ENCODE measurements at regions not wholly inside any gene's neighbourhood (a gene's known extent, or its start where the extent isn't known, plus 50 kb on each side); places are given as distances from the start of the nearest gene placed in this dataset.

GRCh38 chr6:71537717-71538116 is 249.1 kb downstream of the OGFRL1 start:
- TF ChIP-seq MAX (IDR thresholded peaks at IDR 0.05) (no peak), REST (IDR thresholded peaks at IDR 0.05; ENCODE audit: low read depth) (no peak), RAD21 (IDR thresholded peaks at IDR 0.05; ENCODE audit: low read depth) (no peak)

Measured in Ishikawa (cell line).